HepG2 (cell line): ENCODE measurements at regions not wholly inside any gene's neighbourhood (a gene's known extent, or its start where the extent isn't known, plus 50 kb on each side); places are given as distances from the start of the nearest gene placed in this dataset.

Experiments used
- ATAC-seq: fragments of 200-7000 bp; cut with Tn5 transposase; 3 replicates; pipeline ENCODE4 v1.9.1; 2020; ENCODE audit warnings: mild to moderate bottlenecking, moderate library complexity
- BruUV-seq: library from RNA; stranded (reverse); fragments of 400-500 nt; replicated peaks from 2 replicates; lab custom pipeline; 2021; lab: Mats Ljungman, UMichigan
- CTCF ChIA-PET: fragments of 300-600 bp; formaldehyde crosslinking; extraction: SDS; loops from one replicate; lab custom pipeline; 2021; ENCODE audit warnings: low total read pairs, inconsistent platforms, low intra/inter-chr PET ratio; lab: Yijun Ruan, JAX
- POLR2A ChIA-PET: fragments of 350-600 bp; sonication (Branson Sonifier 250); formaldehyde crosslinking; loops from one replicate; lab custom pipeline; 2020; ENCODE audit warnings: antibody characterized with exemption, inconsistent platforms; lab: Yijun Ruan, JAX
- DNase-seq: peaks from one replicate; pipeline ENCODE4 v3.0.0-alpha.2; 2015; ENCODE audit warnings: low spot score
- FAIRE-seq: peaks from 3 replicates; lab custom pipeline; 2011; peaks lifted over from hg19 to GRCh38; lab: Jason Lieb, UNC
- H2AFZ ChIP-seq: one replicate; pipeline ENCODE4 v1.6.1; 2011; ENCODE audit warnings: low read length, inconsistent platforms
- H3K27ac ChIP-seq: fragments of 300-600 bp; 3 replicates; pipeline ENCODE4 v1.8.0; 2011; ENCODE audit warnings: mixed run types, mild to moderate bottlenecking, mixed read lengths, low read length, inconsistent platforms; ENCODE audit not compliant: insufficient read depth; ENCODE audit errors: extremely low read length
- H3K27me3 ChIP-seq, 2 experiments: fragments of 200-600 bp in 1 of 2; 2 replicates in 1 of 2; 3 replicates in 1 of 2; pipeline versions ENCODE4 v1.6.0 to v1.8.0; 2011; ENCODE audit warnings: low read length in 2 of 2, mild to moderate bottlenecking in 2 of 2, moderate library complexity in 2 of 2, inconsistent platforms in 1 of 2; ENCODE audit not compliant: insufficient read depth in 2 of 2, control insufficient read depth in 1 of 2
- H3K36me3 ChIP-seq, 2 experiments: fragments of 200-600 bp in 1 of 2; replicated peaks in 1 of 2; 2 replicates in 1 of 2; 3 replicates in 1 of 2; pipeline versions ENCODE4 v1.5.1 to v1.8.0; 2011; ENCODE audit warnings: low read length in 2 of 2, inconsistent platforms in 1 of 2; ENCODE audit not compliant: insufficient read depth in 2 of 2, control insufficient read depth in 1 of 2
- H3K4me1 ChIP-seq: 2 replicates; pipeline ENCODE4 v1.5.1; 2012; ENCODE audit warnings: low read length, inconsistent platforms; ENCODE audit not compliant: insufficient read depth
- H3K4me2 ChIP-seq: 2 replicates; pipeline ENCODE4 v1.6.0; 2011; ENCODE audit warnings: low read depth, low read length, inconsistent platforms
- H3K4me3 ChIP-seq, 3 experiments: fragments of 200-600 bp in 1 of 3; sonication (generic), shearing (Covaris generic) in 1 of 3; replicated peaks in 1 of 3; 2 replicates each; pipeline ENCODE4 v1.5.1; 2011 to 2016; ENCODE audit warnings: low read length in 3 of 3, inconsistent platforms in 2 of 3, low read depth in 2 of 3, mild to moderate bottlenecking in 2 of 3, control low read depth in 1 of 3, mixed read lengths in 1 of 3; ENCODE audit not compliant: insufficient read depth in 1 of 3
- H3K79me2 ChIP-seq: one replicate; pipeline ENCODE4 v1.6.1; 2011; ENCODE audit warnings: low read length, inconsistent platforms; ENCODE audit not compliant: insufficient read depth
- H3K9ac ChIP-seq: 2 replicates; pipeline ENCODE4 v1.6.0; 2011; ENCODE audit warnings: mild to moderate bottlenecking, low read depth, low read length, inconsistent platforms; ENCODE audit not compliant: insufficient read depth
- H3K9me3 ChIP-seq: 2 replicates; pipeline ENCODE4 v1.5.1; 2012; ENCODE audit warnings: mild to moderate bottlenecking, low read length
- H4K20me1 ChIP-seq: 2 replicates; pipeline ENCODE4 v1.6.0; 2011; ENCODE audit warnings: inconsistent platforms, mild to moderate bottlenecking, low read length, moderate library complexity; ENCODE audit not compliant: insufficient read depth
- BRD4 ChIP-seq: sonication (generic); formaldehyde crosslinking; IDR thresholded peaks from 2 replicates; pipeline ENCODE4 v1.4.0; 2020; ENCODE audit warnings: missing genetic modification reagents
- CAMTA2 ChIP-seq: sonication (generic); formaldehyde crosslinking; IDR thresholded peaks from 2 replicates; pipeline ENCODE4 v1.4.0; 2020; ENCODE audit warnings: mild to moderate bottlenecking, missing genetic modification reagents, borderline replicate concordance
- HHEX ChIP-seq: IDR thresholded peaks from 2 replicates; pipeline ENCODE4 v1.6.1; 2016; ENCODE audit warnings: control low read depth
- ISX ChIP-seq: sonication (generic); formaldehyde crosslinking; conservative IDR thresholded peaks from 2 replicates; pipeline ENCODE4 v1.5.0; 2020; ENCODE audit warnings: missing genetic modification reagents
- JDP2 ChIP-seq: sonication (generic); formaldehyde crosslinking; IDR thresholded peaks from 2 replicates; pipeline ENCODE4 v1.8.1; 2022; ENCODE audit warnings: missing genetic modification reagents, borderline replicate concordance
- KLF16 ChIP-seq, 2 experiments: sonication (generic) in 1 of 2; formaldehyde crosslinking in 1 of 2; IDR thresholded peaks; 2 replicates each; pipeline versions ENCODE4 v1.6.1 to v1.8.0; 2016 to 2023; ENCODE audit warnings: missing genetic modification reagents in 2 of 2, missing compliant biosample characterization in 1 of 2
- MAF1 ChIP-seq: sonication (generic); formaldehyde crosslinking; IDR thresholded peaks from 2 replicates; pipeline ENCODE4 v1.5.0; 2020; ENCODE audit warnings: missing genetic modification reagents, borderline replicate concordance
- NRL ChIP-seq: sonication (generic); formaldehyde crosslinking; IDR thresholded peaks from 2 replicates; pipeline ENCODE4 v1.5.0; 2020; ENCODE audit warnings: missing genetic modification reagents, mild to moderate bottlenecking, moderate library complexity, borderline replicate concordance
- PPARG ChIP-seq: conservative IDR thresholded peaks from 2 replicates; pipeline ENCODE4 v1.6.1; 2016; ENCODE audit warnings: missing biosample characterization, missing genetic modification reagents
- SMARCC2 ChIP-seq: fragments of 450-650 bp; IDR thresholded peaks from 2 replicates; pipeline ENCODE4 v1.6.1; 2017; ENCODE audit warnings: antibody characterized with exemption, mild to moderate bottlenecking
- SNRNP70 ChIP-seq: fragments of 200-400 bp; formaldehyde crosslinking; IDR thresholded peaks from 2 replicates; pipeline ENCODE4 v1.6.1; 2017; ENCODE audit warnings: mild to moderate bottlenecking, low read depth, low read length, moderate library complexity
- YEATS4 ChIP-seq: sonication (generic); formaldehyde crosslinking; IDR thresholded peaks from 2 replicates; pipeline ENCODE4 v1.4.0; 2020; ENCODE audit warnings: missing genetic modification reagents, borderline replicate concordance
- ZBTB44 ChIP-seq: sonication (generic); formaldehyde crosslinking; IDR thresholded peaks from 2 replicates; pipeline ENCODE4 v1.4.0; 2020; ENCODE audit warnings: missing genetic modification reagents
- ZNF414 ChIP-seq: sonication (generic); formaldehyde crosslinking; IDR thresholded peaks from 2 replicates; pipeline ENCODE4 v1.5.0; 2020; ENCODE audit warnings: missing genetic modification reagents
- ZNF572 ChIP-seq: sonication (generic); formaldehyde crosslinking; IDR thresholded peaks from 2 replicates; pipeline ENCODE4 v1.5.1; 2020; ENCODE audit warnings: mild to moderate bottlenecking, missing genetic modification reagents
- ZNF577 ChIP-seq: sonication (generic); formaldehyde crosslinking; IDR thresholded peaks from 2 replicates; pipeline ENCODE4 v1.4.0; 2020; ENCODE audit warnings: mild to moderate bottlenecking, low read depth, missing genetic modification reagents, borderline replicate concordance
- ZNF710 ChIP-seq: sonication (generic); formaldehyde crosslinking; IDR thresholded peaks from 2 replicates; pipeline ENCODE4 v1.5.0; 2020; ENCODE audit warnings: mild to moderate bottlenecking, missing genetic modification reagents, borderline replicate concordance
- ZNF770 ChIP-seq: sonication (generic); formaldehyde crosslinking; IDR thresholded peaks from 2 replicates; pipeline ENCODE4 v1.5.0; 2020; ENCODE audit warnings: mild to moderate bottlenecking, missing genetic modification reagents
- ZZZ3 ChIP-seq: sonication (generic); formaldehyde crosslinking; IDR thresholded peaks from 2 replicates; pipeline ENCODE4 v1.4.0; 2020; ENCODE audit warnings: missing genetic modification reagents, mild to moderate bottlenecking, borderline replicate concordance
- in situ Hi-C: cut with HindIII; loops from 2 replicates; pipeline ENCODE4 v1.10.0; 2017; ENCODE audit warnings: low pct_unique_long_range_greater_than_20kb; ENCODE audit not compliant: extremely low pct_ligation_motif_present
- intact Hi-C: fragments of 100-400 bp; cut with micrococcal nuclease; formaldehyde crosslinking; loops from one replicate; pipeline ENCODE4 v1.10.0; 2022; ENCODE audit not compliant: unreplicated experiment

GRCh38 chr18:40233931-40234616 lies 1721.0 kb upstream of the PIK3C3 start:
- DNase-seq (no peak), FAIRE-seq (no peak), ATAC-seq (no peak)
- H3K27me3 ChIP-seq = no peaks in the 10 kb centered on the region
- intact Hi-C loops = no loop called here
- H3K4me3 ChIP-seq = no peak overlapping the region
- H3K79me2 ChIP-seq = no peaks in the 10 kb centered on the region
- TF ChIP-seq SNRNP70 (no peak), BRD4 (CRISPR knock-in tag) (no peak), HHEX (CRISPR knock-in tag) (no peak), YEATS4 (CRISPR knock-in tag) (no peak), ZNF577 (CRISPR knock-in tag) (no peak), SMARCC2 (no peak), ZNF770 (CRISPR knock-in tag) (no peak), CAMTA2 (no peak), ZNF710 (no peak), ZNF414 (no peak), MAF1 (CRISPR knock-in tag) (no peak), NRL (CRISPR knock-in tag) (no peak), PPARG (CRISPR knock-in tag) (no peak), ISX (CRISPR knock-in tag) (no peak), JDP2 (CRISPR knock-in tag) (no peak), ZBTB44 (CRISPR knock-in tag) (no peak), ZNF572 (CRISPR knock-in tag) (no peak), KLF16 (CRISPR knock-in tag; IDR thresholded peaks at IDR 0.05) (no peak), ZZZ3 (CRISPR knock-in tag) (no peak)
- no peaks in the 10 kb centered on the region for H4K20me1 ChIP-seq
- H3K4me2 ChIP-seq = no peak overlapping the region
- H3K4me1 ChIP-seq = no peaks in the 10 kb centered on the region
- no peak overlapping the region for H3K27ac ChIP-seq
- no peaks in the 10 kb centered on the region for H3K36me3 ChIP-seq
- ChIA-PET CTCF (no interaction called here), POLR2A (no interaction called here)
- in situ Hi-C loops = no loop called here
- H3K9me3 ChIP-seq = no peaks in the 10 kb centered on the region
- H2AFZ ChIP-seq = no peak overlapping the region
- no peak overlapping the region for H3K9ac ChIP-seq
- no TSS peak for BruUV-seq
